D721Med (cell line): ENCODE measurements at regions not wholly inside any gene's neighbourhood (a gene's known extent, or its start where the extent isn't known, plus 50 kb on each side); places are given as distances from the start of the nearest gene placed in this dataset.

Experiments
- DNase-seq: peaks from one replicate; pipeline ENCODE4 v3.0.0; 2011; ENCODE audit warnings: low spot score; ENCODE audit not compliant: insufficient read length
- FAIRE-seq: peaks from 2 replicates; lab custom pipeline; 2011; peaks lifted over from hg19 to GRCh38; lab: Jason Lieb, UNC
- TF ChIP-seq, protein P1 (sequence below): IDR thresholded peaks from 2 replicates; pipeline ENCODE4 v1.5.1; 2012; ENCODE audit warnings: mild to moderate bottlenecking, control low read depth; ENCODE audit not compliant: insufficient read depth; ENCODE audit errors: missing control alignments

DNA sequence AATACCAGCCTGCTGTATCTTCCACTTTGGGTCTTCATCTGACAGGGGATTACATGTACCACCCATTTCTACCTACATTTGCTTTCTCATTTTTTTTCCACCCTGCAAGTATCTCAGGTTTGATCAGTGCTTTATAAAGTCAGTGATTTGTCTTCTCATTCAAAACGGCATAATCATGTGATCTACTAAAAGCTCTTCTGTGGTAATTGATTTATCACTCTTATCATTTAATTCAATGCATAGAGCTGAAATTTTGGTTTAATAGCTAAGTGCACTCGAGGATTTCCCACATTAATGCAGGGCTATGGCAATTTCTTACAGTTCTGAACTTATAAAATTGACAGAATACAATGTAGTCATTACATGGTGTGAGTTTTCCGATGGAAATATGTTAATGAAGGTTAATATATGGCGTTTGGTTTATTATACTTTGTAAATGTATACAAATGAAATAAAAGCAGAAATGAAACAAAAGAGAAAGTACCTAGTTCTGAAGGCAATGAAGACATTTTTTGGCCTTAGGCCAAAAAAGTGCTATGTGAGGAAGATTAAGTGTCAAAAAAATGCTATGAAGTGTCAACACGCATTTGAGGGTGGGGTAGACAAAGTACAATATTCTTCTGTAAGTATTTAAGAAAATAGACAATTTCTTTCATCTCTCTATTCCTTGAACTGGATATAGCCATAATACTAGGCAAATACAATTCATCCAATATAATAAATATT, 457.3 kb downstream of the ETV1 start:
- no peak for FAIRE-seq

DNA sequence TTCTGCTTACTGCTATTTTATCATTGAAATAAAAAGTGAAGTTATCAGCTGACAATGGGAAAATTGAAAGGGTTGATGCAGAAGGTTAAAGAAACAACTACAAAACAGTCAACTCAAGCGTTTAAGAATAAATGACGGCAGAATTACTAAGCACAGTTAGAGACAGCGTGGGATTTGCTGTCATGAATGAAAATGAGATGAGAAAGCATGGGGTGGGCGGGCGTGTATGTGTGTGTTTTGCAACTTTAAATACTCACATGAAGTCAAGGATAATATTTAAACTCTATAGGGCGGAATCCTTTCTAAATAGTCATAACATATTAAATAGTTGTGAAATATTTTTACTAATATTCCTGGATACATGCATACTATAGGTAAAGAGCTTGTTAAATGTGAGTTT, 450.8 kb downstream of the ETV1 start:
- FAIRE-seq (no peak), DNase-seq (no peak)
- TF ChIP-seq, protein P1, sequence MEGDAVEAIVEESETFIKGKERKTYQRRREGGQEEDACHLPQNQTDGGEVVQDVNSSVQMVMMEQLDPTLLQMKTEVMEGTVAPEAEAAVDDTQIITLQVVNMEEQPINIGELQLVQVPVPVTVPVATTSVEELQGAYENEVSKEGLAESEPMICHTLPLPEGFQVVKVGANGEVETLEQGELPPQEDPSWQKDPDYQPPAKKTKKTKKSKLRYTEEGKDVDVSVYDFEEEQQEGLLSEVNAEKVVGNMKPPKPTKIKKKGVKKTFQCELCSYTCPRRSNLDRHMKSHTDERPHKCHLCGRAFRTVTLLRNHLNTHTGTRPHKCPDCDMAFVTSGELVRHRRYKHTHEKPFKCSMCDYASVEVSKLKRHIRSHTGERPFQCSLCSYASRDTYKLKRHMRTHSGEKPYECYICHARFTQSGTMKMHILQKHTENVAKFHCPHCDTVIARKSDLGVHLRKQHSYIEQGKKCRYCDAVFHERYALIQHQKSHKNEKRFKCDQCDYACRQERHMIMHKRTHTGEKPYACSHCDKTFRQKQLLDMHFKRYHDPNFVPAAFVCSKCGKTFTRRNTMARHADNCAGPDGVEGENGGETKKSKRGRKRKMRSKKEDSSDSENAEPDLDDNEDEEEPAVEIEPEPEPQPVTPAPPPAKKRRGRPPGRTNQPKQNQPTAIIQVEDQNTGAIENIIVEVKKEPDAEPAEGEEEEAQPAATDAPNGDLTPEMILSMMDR: no peak

More for the DNA sequence above, 457.3 kb downstream of the ETV1 start:
- no peak for DNase-seq
- TF ChIP-seq, protein P1: no peak

DNA sequence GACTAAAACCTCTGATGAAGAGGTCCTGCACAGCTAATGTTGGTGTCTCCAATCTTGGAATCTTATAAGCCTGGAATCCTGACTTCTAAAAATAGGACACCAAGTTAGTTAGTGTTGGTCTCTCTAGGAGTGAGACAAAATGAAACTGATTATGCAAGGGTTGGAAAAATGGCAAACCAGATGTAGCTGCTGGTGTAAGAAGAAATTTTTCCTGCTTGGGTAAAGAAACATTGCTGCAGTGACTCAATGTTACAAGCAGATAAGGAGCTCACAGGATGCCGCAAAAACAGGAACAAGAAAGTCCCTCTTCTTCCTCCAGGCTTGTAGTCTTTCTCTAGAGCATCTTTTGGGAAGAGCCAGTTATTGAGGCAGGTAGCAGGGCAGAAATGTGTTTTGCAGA, 449.0 kb downstream of the ETV1 start:
- FAIRE-seq (no peak), DNase-seq (no peak)
- TF ChIP-seq, protein P1: no peak

DNA sequence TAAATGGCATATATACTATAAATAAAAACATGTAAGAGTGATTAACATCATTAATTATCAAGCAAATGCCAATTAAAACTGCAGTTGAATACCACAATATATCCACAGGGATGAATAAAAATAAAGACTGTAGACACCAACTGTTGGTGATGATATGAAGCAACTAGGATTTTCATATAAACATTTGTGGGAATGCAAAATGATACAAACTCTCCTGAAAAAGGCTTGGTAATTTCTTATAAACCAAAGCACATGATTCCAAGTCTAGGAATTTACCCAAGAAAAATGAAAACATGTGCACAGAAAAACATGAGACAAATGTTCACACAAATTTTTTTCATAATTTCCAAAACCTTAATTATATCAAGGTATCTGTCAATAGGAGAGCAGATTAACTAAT, 448.1 kb downstream of the ETV1 start:
- no peak for DNase-seq
- TF ChIP-seq, protein P1: no peak
- no peak for FAIRE-seq

DNA sequence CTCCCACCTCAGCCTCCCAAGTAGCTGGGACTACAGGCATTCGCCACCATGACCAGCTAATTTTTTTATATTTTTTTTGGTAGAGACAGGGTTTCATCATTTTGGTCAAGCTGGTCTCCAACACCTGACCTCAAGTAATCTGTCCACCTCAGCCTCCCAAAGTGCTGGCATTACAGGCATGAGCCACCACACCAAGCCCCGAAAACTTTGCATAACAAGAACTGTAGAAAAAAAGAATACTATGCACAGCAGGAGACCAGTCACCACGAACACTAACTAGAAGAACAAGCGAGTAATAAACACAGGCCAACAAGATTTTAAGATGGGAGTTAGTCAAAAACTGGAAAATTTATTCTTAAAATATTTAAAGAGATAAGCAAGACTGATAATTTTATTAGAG, 447.0 kb downstream of the ETV1 start:
- FAIRE-seq (no peak), DNase-seq (no peak)
- TF ChIP-seq, protein P1: no peak

DNA sequence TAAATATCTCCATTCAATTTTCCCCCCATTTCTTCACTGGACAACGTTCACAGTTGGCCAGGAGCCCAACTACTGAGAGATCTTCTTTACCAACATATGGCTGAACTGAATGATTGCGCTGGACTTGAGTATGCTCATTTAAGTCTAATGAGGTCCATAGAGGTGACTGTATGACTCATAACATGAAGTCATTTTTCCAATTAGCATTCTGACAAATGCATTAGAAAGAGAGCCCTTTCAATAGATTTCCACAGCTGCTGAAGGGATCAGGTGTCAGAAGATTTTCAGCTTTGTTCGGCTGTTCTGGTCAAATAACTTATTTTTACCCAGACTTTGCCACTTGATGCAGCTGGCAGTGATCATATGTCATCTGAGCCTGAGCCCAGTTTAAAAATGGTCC, 438.0 kb downstream of the ETV1 start:
- TF ChIP-seq, protein P1: no peak
- FAIRE-seq (no peak), DNase-seq (no peak)

DNA sequence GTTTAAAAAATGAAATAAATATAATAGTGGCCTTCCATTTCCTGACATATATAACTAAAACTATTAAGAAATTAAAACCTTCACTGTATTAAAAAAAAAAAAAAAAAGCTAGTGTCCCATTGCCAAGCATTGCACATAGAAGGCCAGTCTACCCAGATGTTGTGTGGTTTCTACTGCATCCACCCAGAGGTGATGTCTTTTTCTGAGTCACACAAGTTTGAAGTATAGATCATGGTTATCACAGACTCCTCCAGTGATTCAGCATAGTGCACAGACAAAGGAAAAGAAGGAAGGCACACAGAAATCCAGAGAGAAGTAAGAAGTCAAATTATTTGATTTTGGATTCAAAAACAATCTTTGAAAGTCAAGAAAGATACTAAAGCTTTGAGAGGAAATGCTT, 429.0 kb downstream of the ETV1 start:
- FAIRE-seq (no peak), DNase-seq (no peak)
- TF ChIP-seq, protein P1: no peak
